ENCODE measurements at regions not wholly inside any gene's neighbourhood (a gene's known extent, or its start where the extent isn't known, plus 50 kb on each side); places are given as distances from the start of the nearest gene placed in this dataset.
"Not testable (repeated sequence)": the region's sequence is repeated elsewhere in the genome, so short reads cannot be mapped to it uniquely, and the experiment has no call there.

DNA sequence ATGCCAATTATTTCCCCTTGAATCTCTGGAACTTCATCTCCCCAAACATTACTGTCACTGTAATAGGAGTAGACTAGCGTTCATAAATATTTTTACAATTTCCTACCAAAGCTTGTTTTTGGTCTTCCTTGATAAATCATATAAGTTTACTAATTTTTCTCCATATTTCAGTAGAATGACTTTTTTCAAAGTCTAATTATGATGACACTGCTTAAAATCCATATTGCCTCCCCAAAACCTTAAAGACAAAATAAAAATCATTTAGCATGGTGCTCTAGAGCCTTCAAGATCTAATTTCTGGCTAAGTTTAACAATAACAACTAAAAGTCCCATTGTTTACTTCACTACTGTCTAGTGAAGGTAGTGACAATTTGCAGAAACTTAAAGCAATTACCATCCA, 474.2 kb upstream of the CHRM3 start:
- POLR2A ChIA-PET, result no interaction called here
- ATAC-seq (no peak), DNase-seq (ENCODE audit: low read depth in 1 of 2, low spot score in 1 of 2) (no peak), FAIRE-seq (no peak)
- CTCF ChIA-PET, result no interaction called here
- TF ChIP-seq MAZ (IDR thresholded peaks at IDR 0.05; ENCODE audit: borderline replicate concordance, low read depth, low read length) (no peak), GATA3 (IDR thresholded peaks at IDR 0.05; ENCODE audit: borderline replicate concordance) (no peak), MAFK (IDR thresholded peaks at IDR 0.05; ENCODE audit: partially characterized antibody) (peak; percentile 47)
- Histone ChIP-seq H3K27ac (no peak overlapping the region), H3K4me1 (no peaks in the 10 kb centered on the region), H3K4me3 (no peak overlapping the region), H3K4me2 (no peak overlapping the region), H3K9me3 (no peaks in the 10 kb centered on the region)
- WGBS (ENCODE audit: missing lambda C conversion rate), result 3% methylated on average over 1 of the region's 1 CpG

DNA sequence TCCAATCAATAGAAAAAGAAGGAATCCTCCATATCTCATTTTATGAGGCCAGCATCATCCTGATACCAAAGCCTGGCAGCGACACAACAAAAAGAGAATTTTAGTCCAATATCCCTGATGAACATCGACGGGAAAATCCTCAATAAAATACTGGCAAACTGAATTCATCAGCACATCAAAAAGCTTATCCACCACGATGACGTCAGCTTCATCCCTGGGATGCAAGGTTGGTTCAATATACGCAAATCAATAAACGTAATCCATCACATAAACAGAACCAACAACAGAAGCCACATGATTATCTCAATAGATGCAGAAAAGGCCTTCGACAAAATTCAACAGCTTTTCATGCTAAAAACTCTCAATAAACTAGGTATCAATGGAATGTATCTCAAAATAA, 483.6 kb upstream of the CHRM3 start:
- DNase-seq (ENCODE audit: low read depth in 1 of 2, low spot score in 1 of 2); H3K4me2 ChIP-seq; H3K9me3 ChIP-seq; POLR2A ChIA-PET; FAIRE-seq; ATAC-seq; H3K4me3 ChIP-seq; H3K27ac ChIP-seq; H3K4me1 ChIP-seq: not testable (repeated sequence)
- WGBS (ENCODE audit: missing lambda C conversion rate), result 20% methylated on average over 8 of the region's 8 CpGs
- CTCF ChIA-PET, result interaction anchor here (0.7 kb wide), 1 partner anchor 654 kb away, joined by 3 read pairs; no protein-coding TSS in a partner anchor

DNA sequence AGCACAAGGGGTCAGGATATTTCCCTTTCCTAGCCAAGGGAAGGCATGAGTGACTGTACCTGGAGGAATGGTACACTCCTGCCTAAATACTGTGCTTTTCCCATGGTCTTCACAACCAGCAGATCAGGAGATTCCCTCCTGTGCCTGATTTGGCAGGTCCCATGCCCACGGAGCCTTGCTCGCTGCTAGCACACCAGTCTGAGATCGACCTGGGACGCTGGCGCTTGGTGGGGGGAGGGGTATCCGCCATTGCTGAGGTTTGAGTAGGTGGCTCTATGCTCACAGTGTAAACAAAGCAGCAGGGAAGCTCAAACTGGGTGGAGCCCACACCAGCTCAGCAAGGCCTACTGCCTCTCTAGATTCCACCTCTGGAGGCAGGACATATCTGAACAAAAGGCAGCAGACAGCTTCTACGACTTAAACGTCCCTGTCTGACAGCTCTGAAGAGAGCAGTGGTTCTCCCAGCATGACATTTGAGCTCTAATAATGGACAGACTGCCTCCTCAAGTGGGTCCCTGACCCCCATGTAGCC, 486.0 kb upstream of the CHRM3 start:
- Histone ChIP-seq H3K4me1 (no peaks in the 10 kb centered on the region), H3K9me3 (0 out of 3 replicates have a peak, but pooled peaks cover 5% of the 10 kb centered on the region), H3K27ac (no peak overlapping the region), H3K4me2 (no peak overlapping the region), H3K4me3 (no peak overlapping the region)
- DNase-seq (ENCODE audit: low read depth in 1 of 2, low spot score in 1 of 2) (no peak), FAIRE-seq (no peak), ATAC-seq (no peak)
- ChIA-PET POLR2A (no interaction called here), CTCF (no interaction called here)
- no peak for TF ChIP-seq MAFK (IDR thresholded peaks at IDR 0.05; ENCODE audit: partially characterized antibody)
- TF ChIP-seq HOXA7 (CRISPR knock-in tag; IDR thresholded peaks at IDR 0.05), result no peak
- no peak for TF ChIP-seq CHD2 (IDR thresholded peaks at IDR 0.05; ENCODE audit: low read length, partially characterized antibody)
- TF ChIP-seq KDM1A (IDR thresholded peaks at IDR 0.05; ENCODE audit: low read depth), result no peak
- TF ChIP-seq RNF2 (IDR thresholded peaks at IDR 0.05; ENCODE audit: borderline replicate concordance, low read depth), result no peak
- 7% methylated on average over 3 of the region's 8 CpGs for WGBS (ENCODE audit: missing lambda C conversion rate)

DNA sequence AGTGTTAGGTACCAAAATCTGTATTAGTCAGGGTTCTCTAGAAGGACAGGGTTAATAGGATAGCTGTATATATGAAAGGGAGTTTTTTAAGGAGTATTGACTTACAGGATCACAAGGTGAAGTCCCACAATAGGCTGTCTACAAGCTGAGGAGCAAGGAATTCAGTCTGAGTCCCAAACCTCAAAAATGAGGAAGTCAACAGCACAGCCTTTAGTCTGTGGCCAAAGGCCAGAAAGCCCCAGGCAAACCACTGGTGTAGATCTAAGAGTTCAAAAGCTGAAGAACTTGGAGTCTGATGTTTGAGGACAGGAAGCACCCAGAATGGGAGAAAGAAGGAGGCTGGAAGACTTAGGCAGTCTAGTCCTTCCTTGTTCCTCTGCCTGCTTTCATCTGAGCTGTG, 487.5 kb upstream of the CHRM3 start:
- ATAC-seq (no peak), FAIRE-seq (no peak), DNase-seq (ENCODE audit: low read depth in 1 of 2, low spot score in 1 of 2) (no peak)
- no peak overlapping the region for H3K4me3 ChIP-seq
- H3K27ac ChIP-seq, result no peak overlapping the region
- TF ChIP-seq PHF8 (IDR thresholded peaks at IDR 0.05; ENCODE audit: borderline replicate concordance, low read depth) (no peak), ZFP36 (IDR thresholded peaks at IDR 0.05; ENCODE audit: borderline replicate concordance, partially characterized antibody) (no peak)
- TF ChIP-seq, protein P1, sequence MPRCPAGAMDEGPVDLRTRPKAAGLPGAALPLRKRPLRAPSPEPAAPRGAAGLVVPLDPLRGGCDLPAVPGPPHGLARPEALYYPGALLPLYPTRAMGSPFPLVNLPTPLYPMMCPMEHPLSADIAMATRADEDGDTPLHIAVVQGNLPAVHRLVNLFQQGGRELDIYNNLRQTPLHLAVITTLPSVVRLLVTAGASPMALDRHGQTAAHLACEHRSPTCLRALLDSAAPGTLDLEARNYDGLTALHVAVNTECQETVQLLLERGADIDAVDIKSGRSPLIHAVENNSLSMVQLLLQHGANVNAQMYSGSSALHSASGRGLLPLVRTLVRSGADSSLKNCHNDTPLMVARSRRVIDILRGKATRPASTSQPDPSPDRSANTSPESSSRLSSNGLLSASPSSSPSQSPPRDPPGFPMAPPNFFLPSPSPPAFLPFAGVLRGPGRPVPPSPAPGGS (IDR thresholded peaks at IDR 0.05), result no peak
- ChIA-PET CTCF (no interaction called here), POLR2A (no interaction called here)
- 0 out of 3 replicates have a peak, but pooled peaks cover 5% of the 10 kb centered on the region for H3K9me3 ChIP-seq
- H3K4me1 ChIP-seq, result no peaks in the 10 kb centered on the region
- no peak overlapping the region for H3K4me2 ChIP-seq

DNA sequence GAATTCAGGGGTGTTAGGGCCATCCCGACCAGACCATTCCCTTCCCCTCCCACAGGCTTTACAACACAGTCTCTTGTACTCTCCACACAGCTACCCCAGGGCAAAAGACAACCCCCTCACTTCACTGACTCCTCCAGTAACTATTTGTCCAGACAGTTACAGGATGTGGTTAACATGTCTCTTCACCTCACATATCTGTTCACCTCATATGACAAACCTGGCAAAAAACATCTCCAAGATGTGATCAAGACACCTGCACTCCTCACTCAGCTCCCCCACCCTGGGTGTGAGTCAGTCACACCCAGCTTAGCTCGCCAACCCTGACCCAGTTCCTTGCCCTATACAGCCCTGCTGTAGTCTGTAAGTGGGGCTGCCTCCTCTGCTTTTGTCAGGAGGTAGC, 490.5 kb upstream of the CHRM3 start:
- ChIA-PET CTCF (no interaction called here), POLR2A (no interaction called here)
- 0% methylated on average over 2 of the region's 2 CpGs for WGBS (ENCODE audit: missing lambda C conversion rate)
- 0 out of 3 replicates have a peak, but pooled peaks cover 5% of the 10 kb centered on the region for H3K9me3 ChIP-seq
- no peak for TF ChIP-seq MAZ (IDR thresholded peaks at IDR 0.05; ENCODE audit: borderline replicate concordance, low read depth, low read length)
- TF ChIP-seq EHF (CRISPR knock-in tag; IDR thresholded peaks at IDR 0.05), result no peak
- no peak for TF ChIP-seq HOXB13 (CRISPR knock-in tag; IDR thresholded peaks at IDR 0.05; ENCODE audit: low read depth)
- TF ChIP-seq RCOR1 (IDR thresholded peaks at IDR 0.05; ENCODE audit: low read depth, low read length), result no peak
- no peak for TF ChIP-seq PHF8 (IDR thresholded peaks at IDR 0.05; ENCODE audit: borderline replicate concordance, low read depth)
- no peak for TF ChIP-seq ZC3H11A (IDR thresholded peaks at IDR 0.05)
- no peak for TF ChIP-seq TP53 (CRISPR knock-in tag; IDR thresholded peaks at IDR 0.05)
- TF ChIP-seq, protein P1 (IDR thresholded peaks at IDR 0.05), result no peak
- no peak for TF ChIP-seq SMC3 (IDR thresholded peaks at IDR 0.05)
- TF ChIP-seq, protein P2, sequence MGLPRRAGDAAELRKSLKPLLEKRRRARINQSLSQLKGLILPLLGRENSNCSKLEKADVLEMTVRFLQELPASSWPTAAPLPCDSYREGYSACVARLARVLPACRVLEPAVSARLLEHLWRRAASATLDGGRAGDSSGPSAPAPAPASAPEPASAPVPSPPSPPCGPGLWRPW (IDR thresholded peaks at IDR 0.05), result no peak
- no peak for TF ChIP-seq NFE2L2 (conservative IDR thresholded peaks at IDR 0.05; ENCODE audit: low read length)
- DNase-seq (ENCODE audit: low read depth in 1 of 2, low spot score in 1 of 2) (no peak), FAIRE-seq (no peak), ATAC-seq (no peak)
- no peak overlapping the region for H3K4me2 ChIP-seq
- H3K27ac ChIP-seq, result no peak overlapping the region
- H3K4me3 ChIP-seq, result no peak overlapping the region
- no peaks in the 10 kb centered on the region for H3K4me1 ChIP-seq
